ENCODE measurements at regions not wholly inside any gene's neighbourhood (a gene's known extent, or its start where the extent isn't known, plus 50 kb on each side); places are given as distances from the start of the nearest gene placed in this dataset.
"Not testable (repeated sequence)": the region's sequence is repeated elsewhere in the genome, so short reads cannot be mapped to it uniquely, and the experiment has no call there.

DNA sequence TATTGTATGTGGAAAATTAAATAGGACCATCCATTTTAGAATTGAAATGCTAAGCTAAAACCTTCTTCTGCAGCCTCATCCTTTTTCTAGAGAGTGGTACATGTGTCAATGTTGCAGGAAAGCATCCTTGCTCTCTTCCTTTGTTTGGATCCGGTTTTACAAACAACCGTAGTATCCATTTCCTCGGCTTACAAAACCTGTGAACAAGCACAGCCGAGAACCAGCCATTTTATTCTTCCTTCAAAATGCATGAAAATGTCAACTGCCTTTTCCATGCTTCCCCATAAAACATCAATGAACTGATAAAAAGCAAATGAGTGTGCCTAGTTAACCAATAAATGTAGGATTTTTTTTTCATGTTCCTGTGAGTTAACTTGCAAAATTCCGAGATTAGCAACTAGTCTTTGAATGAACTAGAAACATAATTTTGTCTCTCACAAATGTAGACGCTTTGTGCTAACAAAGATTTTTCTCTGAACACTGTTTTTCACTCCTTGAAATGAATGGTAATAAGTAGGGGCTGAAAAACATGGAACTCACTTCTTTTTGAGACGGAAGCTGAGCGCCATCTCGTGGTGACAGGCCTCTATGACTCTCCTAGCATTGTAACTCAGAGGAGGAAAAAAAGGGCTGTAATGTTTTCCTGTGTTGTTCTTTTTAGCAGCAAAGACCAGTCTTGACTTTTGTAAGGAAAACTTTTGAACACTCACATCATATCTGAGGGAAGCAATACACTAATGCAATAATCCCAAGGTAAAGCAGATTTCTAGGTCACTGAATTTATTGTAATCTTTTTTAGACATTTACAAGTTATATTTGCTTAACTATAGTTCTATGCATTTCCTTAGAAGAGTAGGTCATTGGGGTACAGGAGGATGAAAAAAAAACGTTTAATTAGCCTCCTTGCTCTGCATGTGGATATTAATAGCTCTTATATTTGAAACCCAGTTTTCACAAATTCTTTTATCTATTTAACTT lies 157.4 kb upstream of the FOXG1 start:
- DNase-seq: peak; percentile 9 to 14

GRCh38 chr14:28612414-28612813 lies 154.2 kb upstream of the FOXG1 start:
- WGBS (ENCODE audit: insufficient coverage, low lambda C conversion rate): no CpG with 5 or more reads among the region's 1 CpG
- Histone ChIP-seq H3K27ac (ENCODE audit: low read length) (no peak overlapping the region), H3K36me3 (ENCODE audit: control insufficient read depth, insufficient read depth, low read length) (no peaks in the 10 kb centered on the region), H3K4me3 (ENCODE audit: low read length) (no peak overlapping the region), H3K27me3 (ENCODE audit: control insufficient read depth, insufficient read depth, low read length) (no peaks in the 10 kb centered on the region), H3K9me3 (ENCODE audit: control insufficient read depth, low read depth, low read length) (no peaks in the 10 kb centered on the region), H3K4me1 (ENCODE audit: control insufficient read depth, insufficient read depth, low read length) (no peaks in the 10 kb centered on the region)
- DNase-seq: no peak

More for the DNA sequence above, 157.4 kb upstream of the FOXG1 start:
- WGBS (ENCODE audit: insufficient coverage, low lambda C conversion rate): 44% methylated on average over 8 of the region's 10 CpGs
- H3K27ac ChIP-seq (ENCODE audit: low read length): no peak overlapping the region
- no peaks in the 10 kb centered on the region for H3K9me3 ChIP-seq (ENCODE audit: control insufficient read depth, low read depth, low read length)
- no peaks in the 10 kb centered on the region for H3K27me3 ChIP-seq (ENCODE audit: control insufficient read depth, insufficient read depth, low read length)
- H3K4me3 ChIP-seq (ENCODE audit: low read length): no peak overlapping the region
- H3K36me3 ChIP-seq (ENCODE audit: control insufficient read depth, insufficient read depth, low read length): no peaks in the 10 kb centered on the region
- H3K4me1 ChIP-seq (ENCODE audit: control insufficient read depth, insufficient read depth, low read length): no peaks in the 10 kb centered on the region

- no peaks in the 10 kb centered on the region for H3K36me3 ChIP-seq (ENCODE audit: control insufficient read depth, insufficient read depth, low read length)
- no peak overlapping the region for H3K27ac ChIP-seq (ENCODE audit: low read length)
- 90% methylated on average over 1 of the region's 3 CpGs for WGBS (ENCODE audit: insufficient coverage, low lambda C conversion rate)
- no peaks in the 10 kb centered on the region for H3K4me1 ChIP-seq (ENCODE audit: control insufficient read depth, insufficient read depth, low read length)
- no peaks in the 10 kb centered on the region for H3K27me3 ChIP-seq (ENCODE audit: control insufficient read depth, insufficient read depth, low read length)
- no peak for DNase-seq
- no peaks in the 10 kb centered on the region for H3K9me3 ChIP-seq (ENCODE audit: control insufficient read depth, low read depth, low read length)
- H3K4me3 ChIP-seq (ENCODE audit: low read length): no peak overlapping the region
These were observed 153.1 kb upstream of the FOXG1 start for GRCh38 chr14:28613532-28613931.

DNA sequence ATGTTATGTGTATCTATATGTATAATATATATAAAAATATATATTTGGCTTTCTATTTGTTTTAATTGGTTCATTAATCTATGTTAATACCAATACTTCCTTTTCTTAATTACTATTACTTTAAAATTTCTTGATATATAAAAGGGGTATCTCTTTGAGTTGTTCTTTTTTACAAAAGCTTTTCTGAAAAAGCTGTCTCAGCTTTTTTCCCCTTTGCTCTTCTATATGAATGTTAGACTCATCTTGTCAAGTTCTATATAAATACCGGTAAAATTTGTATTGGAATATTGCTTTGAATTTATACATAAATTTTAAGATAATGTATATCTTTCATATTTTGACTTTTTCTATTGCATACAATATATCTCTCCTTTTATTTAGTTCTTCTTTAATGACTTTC lies 139.8 kb upstream of the FOXG1 start:
- H3K27me3 ChIP-seq (ENCODE audit: control insufficient read depth, insufficient read depth, low read length): no peaks in the 10 kb centered on the region
- no peak overlapping the region for H3K4me3 ChIP-seq (ENCODE audit: low read length)
- H3K27ac ChIP-seq (ENCODE audit: low read length): no peak overlapping the region
- H3K4me1 ChIP-seq (ENCODE audit: control insufficient read depth, insufficient read depth, low read length): no peaks in the 10 kb centered on the region
- no peaks in the 10 kb centered on the region for H3K9me3 ChIP-seq (ENCODE audit: control insufficient read depth, low read depth, low read length)
- DNase-seq: no peak
- no peaks in the 10 kb centered on the region for H3K36me3 ChIP-seq (ENCODE audit: control insufficient read depth, insufficient read depth, low read length)
- 75% methylated on average over 1 of the region's 1 CpG for WGBS (ENCODE audit: insufficient coverage, low lambda C conversion rate)

- 83% methylated on average over 2 of the region's 4 CpGs for WGBS (ENCODE audit: insufficient coverage, low lambda C conversion rate)
- DNase-seq: no peak
- no peaks in the 10 kb centered on the region for H3K36me3 ChIP-seq (ENCODE audit: control insufficient read depth, insufficient read depth, low read length)
These were observed 137.1 kb upstream of the FOXG1 start for GRCh38 chr14:28629328-28630004.

DNA sequence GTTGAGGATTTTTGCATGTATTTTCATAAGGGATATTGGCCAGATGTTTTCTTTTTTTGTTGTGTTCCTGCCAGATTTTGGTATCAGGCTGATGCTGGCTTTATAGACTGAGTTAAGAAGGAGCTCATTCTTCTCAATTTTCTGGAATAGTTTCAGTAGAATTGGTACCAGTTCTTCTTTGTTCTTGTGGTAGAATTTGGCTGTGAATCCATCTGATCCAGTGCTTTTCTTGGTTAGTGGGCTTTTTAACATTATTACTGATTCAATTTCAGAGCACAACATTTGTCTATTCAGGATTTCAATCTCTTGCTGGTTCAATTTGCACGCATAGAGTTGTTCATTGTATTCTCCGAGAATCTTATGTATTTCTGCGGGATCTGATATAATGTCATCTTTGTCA lies 136.5 kb upstream of the FOXG1 start:
- Histone ChIP-seq H3K4me1 (ENCODE audit: control insufficient read depth, insufficient read depth, low read length) (no peaks in the 10 kb centered on the region), H3K27ac (ENCODE audit: low read length) (no peak overlapping the region), H3K36me3 (ENCODE audit: control insufficient read depth, insufficient read depth, low read length) (no peaks in the 10 kb centered on the region), H3K4me3 (ENCODE audit: low read length) (no peak overlapping the region), H3K27me3 (ENCODE audit: control insufficient read depth, insufficient read depth, low read length) (no peaks in the 10 kb centered on the region), H3K9me3 (ENCODE audit: control insufficient read depth, low read depth, low read length) (no peaks in the 10 kb centered on the region)
- no peak for DNase-seq
- WGBS (ENCODE audit: insufficient coverage, low lambda C conversion rate): 93% methylated on average over 2 of the region's 3 CpGs

More at GRCh38 chr14:28629328-28630004, 137.1 kb upstream of the FOXG1 start:
- H3K4me3 ChIP-seq (ENCODE audit: low read length): no peak overlapping the region
- H3K27ac ChIP-seq (ENCODE audit: low read length): no peak overlapping the region
- H3K27me3 ChIP-seq (ENCODE audit: control insufficient read depth, insufficient read depth, low read length): no peaks in the 10 kb centered on the region
- H3K4me1 ChIP-seq (ENCODE audit: control insufficient read depth, insufficient read depth, low read length): no peaks in the 10 kb centered on the region
- no peaks in the 10 kb centered on the region for H3K9me3 ChIP-seq (ENCODE audit: control insufficient read depth, low read depth, low read length)

DNA sequence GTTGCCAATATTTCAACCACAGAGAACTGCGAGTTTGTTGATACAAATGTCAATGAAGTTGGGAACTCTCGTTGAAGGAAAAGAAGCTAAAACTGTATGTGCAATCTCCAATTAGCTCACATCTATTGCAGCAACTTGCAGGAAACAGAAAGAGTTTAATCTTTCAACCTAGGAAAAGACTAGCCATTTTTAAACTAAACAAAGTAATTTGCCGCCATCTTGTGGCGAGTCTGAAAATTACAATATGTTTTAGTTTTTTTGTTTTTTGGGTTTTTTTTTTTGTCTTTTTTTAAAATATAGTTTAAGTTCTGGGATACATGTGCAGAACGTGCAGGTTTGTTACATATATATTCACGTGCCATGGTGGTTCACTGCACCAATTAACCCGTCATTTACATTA lies 131.2 kb upstream of the FOXG1 start:
- WGBS (ENCODE audit: insufficient coverage, low lambda C conversion rate): 0% methylated on average over 3 of the region's 7 CpGs
- peak in 1 of 2 donors; percentile 2 for DNase-seq
- H3K27ac ChIP-seq (ENCODE audit: low read length): no peak overlapping the region
- no peaks in the 10 kb centered on the region for H3K27me3 ChIP-seq (ENCODE audit: control insufficient read depth, insufficient read depth, low read length)
- H3K36me3 ChIP-seq (ENCODE audit: control insufficient read depth, insufficient read depth, low read length): no peaks in the 10 kb centered on the region
- no peaks in the 10 kb centered on the region for H3K4me1 ChIP-seq (ENCODE audit: control insufficient read depth, insufficient read depth, low read length)
- no peak overlapping the region for H3K4me3 ChIP-seq (ENCODE audit: low read length)
- no peaks in the 10 kb centered on the region for H3K9me3 ChIP-seq (ENCODE audit: control insufficient read depth, low read depth, low read length)

DNA sequence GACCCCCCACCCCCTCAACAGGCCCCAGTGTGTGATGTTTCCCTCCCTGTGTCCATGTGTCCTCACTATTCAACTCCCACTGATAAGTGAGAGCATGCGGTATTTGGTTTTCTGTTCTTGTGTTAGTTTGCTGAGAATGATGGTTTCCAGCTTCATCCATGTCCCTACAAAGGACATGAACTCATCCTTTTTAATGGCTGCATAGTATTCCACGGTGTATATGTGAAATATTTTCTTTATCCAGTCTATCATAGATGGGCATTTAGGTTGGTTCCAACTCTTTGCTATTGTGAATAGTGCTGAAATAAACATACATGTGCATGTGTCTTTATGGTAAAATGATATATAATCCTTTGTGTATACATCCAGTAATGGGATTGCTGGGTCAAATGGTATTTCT lies 130.8 kb upstream of the FOXG1 start:
- DNase-seq; H3K27me3 ChIP-seq (ENCODE audit: control insufficient read depth, insufficient read depth, low read length); H3K36me3 ChIP-seq (ENCODE audit: control insufficient read depth, insufficient read depth, low read length); H3K4me3 ChIP-seq (ENCODE audit: low read length); H3K9me3 ChIP-seq (ENCODE audit: control insufficient read depth, low read depth, low read length); H3K4me1 ChIP-seq (ENCODE audit: control insufficient read depth, insufficient read depth, low read length); H3K27ac ChIP-seq (ENCODE audit: low read length): not testable (repeated sequence)
- no CpG with 5 or more reads among the region's 2 CpGs for WGBS (ENCODE audit: insufficient coverage, low lambda C conversion rate)

GRCh38 chr14:28641189-28641588 lies 125.4 kb upstream of the FOXG1 start:
- H3K9me3 ChIP-seq (ENCODE audit: control insufficient read depth, low read depth, low read length); DNase-seq; H3K4me1 ChIP-seq (ENCODE audit: control insufficient read depth, insufficient read depth, low read length); H3K4me3 ChIP-seq (ENCODE audit: low read length); H3K36me3 ChIP-seq (ENCODE audit: control insufficient read depth, insufficient read depth, low read length); H3K27me3 ChIP-seq (ENCODE audit: control insufficient read depth, insufficient read depth, low read length); H3K27ac ChIP-seq (ENCODE audit: low read length): not testable (repeated sequence)
- no CpG with 5 or more reads among the region's 6 CpGs for WGBS (ENCODE audit: insufficient coverage, low lambda C conversion rate)

DNA sequence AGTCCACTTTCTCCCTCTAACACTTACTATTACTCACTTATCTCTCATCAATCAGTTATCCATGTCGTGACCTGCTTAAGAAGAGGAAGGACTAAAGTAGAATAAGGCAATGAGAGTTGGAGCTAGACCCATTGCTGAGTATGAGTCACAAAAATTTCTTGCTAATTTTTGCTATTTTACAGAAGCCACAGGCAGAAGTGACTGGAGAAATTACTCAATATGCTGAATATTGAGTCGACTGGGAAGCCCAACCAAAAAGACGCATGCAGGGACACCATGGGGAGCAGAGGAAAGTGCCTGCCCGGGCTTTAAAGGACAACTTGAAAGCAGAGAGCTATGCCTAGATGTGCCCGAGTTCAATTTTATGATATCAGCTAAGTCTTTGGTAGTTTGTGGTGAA lies 115.4 kb upstream of the FOXG1 start:
- H3K36me3 ChIP-seq (ENCODE audit: control insufficient read depth, insufficient read depth, low read length): no peaks in the 10 kb centered on the region
- H3K4me1 ChIP-seq (ENCODE audit: control insufficient read depth, insufficient read depth, low read length): no peaks in the 10 kb centered on the region
- no peaks in the 10 kb centered on the region for H3K27me3 ChIP-seq (ENCODE audit: control insufficient read depth, insufficient read depth, low read length)
- H3K4me3 ChIP-seq (ENCODE audit: low read length): no peak overlapping the region
- no peak for DNase-seq
- H3K9me3 ChIP-seq (ENCODE audit: control insufficient read depth, low read depth, low read length): no peaks in the 10 kb centered on the region
- WGBS (ENCODE audit: insufficient coverage, low lambda C conversion rate): 100% methylated on average over 1 of the region's 5 CpGs
- no peak overlapping the region for H3K27ac ChIP-seq (ENCODE audit: low read length)

All from large intestine (tissue), 3 donors.